HUES48 (cell line): ENCODE measurements at regions not wholly inside any gene's neighbourhood (a gene's known extent, or its start where the extent isn't known, plus 50 kb on each side); places are given as distances from the start of the nearest gene placed in this dataset.
"Not testable (repeated sequence)": the region's sequence is repeated elsewhere in the genome, so short reads cannot be mapped to it uniquely, and the experiment has no call there.

Experiments used
- H3K27ac ChIP-seq: one replicate; pipeline ENCODE4 v1.7.0; 2013; ENCODE audit warnings: low read depth, low read length, inconsistent platforms
- H3K27me3 ChIP-seq: 2 replicates; pipeline ENCODE4 v1.6.1; 2013; ENCODE audit warnings: mild to moderate bottlenecking, low read length; ENCODE audit not compliant: control insufficient read depth, insufficient read depth
- H3K36me3 ChIP-seq: 2 replicates; pipeline ENCODE4 v1.6.1; 2013; ENCODE audit warnings: low read length; ENCODE audit not compliant: control insufficient read depth, insufficient read depth
- H3K4me1 ChIP-seq: 2 replicates; pipeline ENCODE4 v1.6.1; 2013; ENCODE audit warnings: mild to moderate bottlenecking, low read length; ENCODE audit not compliant: control insufficient read depth, insufficient read depth
- H3K4me3 ChIP-seq: 2 replicates; pipeline ENCODE4 v1.5.1; 2013; ENCODE audit warnings: mild to moderate bottlenecking, low read depth, low read length
- H3K9ac ChIP-seq: 2 replicates; pipeline ENCODE4 v1.6.1; 2013; ENCODE audit warnings: mild to moderate bottlenecking, low read depth, low read length, moderate library complexity
- H3K9me3 ChIP-seq: 2 replicates; pipeline ENCODE4 v1.6.1; 2013; ENCODE audit warnings: low read length; ENCODE audit not compliant: control insufficient read depth, insufficient read depth

GRCh38 chr7:17440025-17440784 is 141.8 kb downstream of the AHR start:
- not testable (repeated sequence) for H3K36me3 ChIP-seq, H3K27me3 ChIP-seq, H3K9ac ChIP-seq
- H3K4me1 ChIP-seq = 0 out of 2 replicates have a peak, but pooled peaks cover 11% of the 10 kb centered on the region
- H3K9me3 ChIP-seq = peaks cover 14% of the 10 kb centered on the region
- H3K27ac ChIP-seq = peak overlapping the region; percentile 84
- peak overlapping the region; percentile 32 for H3K4me3 ChIP-seq

- Histone ChIP-seq H3K4me3 (no peak overlapping the region), H3K36me3 (no peaks in the 10 kb centered on the region), H3K4me1 (0 out of 2 replicates have a peak, but pooled peaks cover 11% of the 10 kb centered on the region), H3K9me3 (peaks cover 14% of the 10 kb centered on the region), H3K27ac (peak overlapping the region; percentile 84), H3K9ac (no peak overlapping the region), H3K27me3 (no peaks in the 10 kb centered on the region)
These were observed 142.4 kb downstream of the AHR start for GRCh38 chr7:17440831-17441230.

- H3K36me3 ChIP-seq = no peaks in the 10 kb centered on the region
- no peak overlapping the region for H3K9ac ChIP-seq
- no peak overlapping the region for H3K27ac ChIP-seq
- peaks cover 14% of the 10 kb centered on the region for H3K9me3 ChIP-seq
- H3K4me1 ChIP-seq = 0 out of 2 replicates have a peak, but pooled peaks cover 11% of the 10 kb centered on the region
- H3K4me3 ChIP-seq = no peak overlapping the region
- no peaks in the 10 kb centered on the region for H3K27me3 ChIP-seq
These were observed 143.1 kb downstream of the AHR start for GRCh38 chr7:17441557-17441956.

GRCh38 chr7:17444151-17444550 is 145.7 kb downstream of the AHR start:
- no peak overlapping the region for H3K27ac ChIP-seq
- H3K4me1 ChIP-seq = 0 out of 2 replicates have a peak, but pooled peaks cover 11% of the 10 kb centered on the region
- H3K27me3 ChIP-seq = no peaks in the 10 kb centered on the region
- H3K9ac ChIP-seq = no peak overlapping the region
- H3K9me3 ChIP-seq = peaks cover 6% of the 10 kb centered on the region
- no peak overlapping the region for H3K4me3 ChIP-seq
- no peaks in the 10 kb centered on the region for H3K36me3 ChIP-seq

- H3K9me3 ChIP-seq = peaks cover 6% of the 10 kb centered on the region
- no peaks in the 10 kb centered on the region for H3K36me3 ChIP-seq
- no peaks in the 10 kb centered on the region for H3K27me3 ChIP-seq
- peak overlapping the region; percentile 31 for H3K27ac ChIP-seq
- no peak overlapping the region for H3K9ac ChIP-seq
- H3K4me3 ChIP-seq = no peak overlapping the region
- 0 out of 2 replicates have a peak, but pooled peaks cover 11% of the 10 kb centered on the region for H3K4me1 ChIP-seq
These were observed 146.2 kb downstream of the AHR start for GRCh38 chr7:17444673-17445072.

- H3K36me3 ChIP-seq = no peaks in the 10 kb centered on the region
- H3K27me3 ChIP-seq = no peaks in the 10 kb centered on the region
- no peak overlapping the region for H3K27ac ChIP-seq
- H3K9ac ChIP-seq = no peak overlapping the region
- H3K4me3 ChIP-seq = no peak overlapping the region
- H3K4me1 ChIP-seq = 0 out of 2 replicates have a peak, but pooled peaks cover 5% of the 10 kb centered on the region
- H3K9me3 ChIP-seq = peaks cover 4% of the 10 kb centered on the region
These were observed 147.9 kb downstream of the AHR start for GRCh38 chr7:17446340-17446739.

- Histone ChIP-seq H3K27me3 (no peaks in the 10 kb centered on the region), H3K9me3 (no peaks in the 10 kb centered on the region; the same call in 1 of the 2 replicates), H3K4me3 (no peak overlapping the region), H3K27ac (no peak overlapping the region), H3K9ac (no peak overlapping the region), H3K4me1 (0 out of 2 replicates have a peak, but pooled peaks cover 5% of the 10 kb centered on the region), H3K36me3 (no peaks in the 10 kb centered on the region)
These were observed 149.5 kb downstream of the AHR start for GRCh38 chr7:17447728-17448478.

GRCh38 chr7:17448479-17449423 is 150.3 kb downstream of the AHR start:
- Histone ChIP-seq H3K9ac (no peak overlapping the region), H3K36me3 (no peaks in the 10 kb centered on the region), H3K27me3 (no peaks in the 10 kb centered on the region), H3K4me3 (no peak overlapping the region), H3K27ac (no peak overlapping the region), H3K9me3 (no peaks in the 10 kb centered on the region; the same call in 1 of the 2 replicates), H3K4me1 (0 out of 2 replicates have a peak, but pooled peaks cover 5% of the 10 kb centered on the region)

GRCh38 chr7:17456541-17456940 is 158.1 kb downstream of the AHR start:
- H3K27ac ChIP-seq = no peak overlapping the region
- no peak overlapping the region for H3K9ac ChIP-seq
- no peaks in the 10 kb centered on the region for H3K27me3 ChIP-seq
- no peak overlapping the region for H3K4me3 ChIP-seq
- no peaks in the 10 kb centered on the region for H3K9me3 ChIP-seq
- no peaks in the 10 kb centered on the region for H3K36me3 ChIP-seq
- 0 out of 2 replicates have a peak, but pooled peaks cover 3% of the 10 kb centered on the region for H3K4me1 ChIP-seq

- H3K9ac ChIP-seq = no peak overlapping the region
- H3K27me3 ChIP-seq = no peaks in the 10 kb centered on the region
- peaks cover 9% of the 10 kb centered on the region for H3K4me1 ChIP-seq
- no peak overlapping the region for H3K4me3 ChIP-seq
- no peaks in the 10 kb centered on the region for H3K36me3 ChIP-seq
- no peaks in the 10 kb centered on the region for H3K9me3 ChIP-seq
- H3K27ac ChIP-seq = no peak overlapping the region
These were observed 161.5 kb downstream of the AHR start for GRCh38 chr7:17460001-17460400.
